Uterus (tissue), 3 donors: ENCODE measurements at regions not wholly inside any gene's neighbourhood (a gene's known extent, or its start where the extent isn't known, plus 50 kb on each side); places are given as distances from the start of the nearest gene placed in this dataset.

Experiments
- DNase-seq, 2 donors: peaks; one replicate each; pipeline ENCODE4 v3.0.0-alpha.2; 2019 to 2020
- H3K27ac ChIP-seq, 2 donors: fragments of 200-600 bp; sonication (generic); 1 replicate in 1 of 2; 2 replicates in 1 of 2; pipeline ENCODE4 v1.5.1; 2016 to 2018
- H3K27me3 ChIP-seq, 2 donors: fragments of 200-600 bp; sonication (generic); one replicate each; pipeline ENCODE4 v1.5.1; 2018 to 2019; ENCODE audit warnings: control low read depth in 1 of 2
- H3K36me3 ChIP-seq, 2 donors: fragments of 200-600 bp; sonication (generic); one replicate each; pipeline ENCODE4 v1.5.1; 2019; ENCODE audit warnings: control low read depth in 1 of 2
- H3K4me1 ChIP-seq, 2 donors: fragments of 200-600 bp; sonication (generic); one replicate each; pipeline ENCODE4 v1.5.1; 2018 to 2019; ENCODE audit warnings: control low read depth in 1 of 2
- H3K4me3 ChIP-seq, 2 donors: fragments of 200-600 bp; sonication (generic); 1 replicate in 1 of 2; 2 replicates in 1 of 2; pipeline ENCODE4 v1.5.1; 2018 to 2019; ENCODE audit warnings: mild to moderate bottlenecking in 1 of 2
- H3K9me3 ChIP-seq, 2 donors: fragments of 200-600 bp; sonication (generic); one replicate each; pipeline ENCODE4 v1.5.1; 2019; ENCODE audit warnings: control low read depth in 1 of 2
- CTCF ChIP-seq, 4 experiments: fragments of 200-600 bp in 2 of 4; fragments of 450-650 bp in 2 of 4; sonication (generic) in 2 of 4; IDR thresholded peaks; one replicate each; pipeline ENCODE4 v1.5.1; 2016 to 2019; ENCODE audit warnings: antibody characterized with exemption in 4 of 4, mild to moderate bottlenecking in 2 of 4, moderate library complexity in 1 of 4
- POLR2A ChIP-seq, 2 donors: fragments of 450-650 bp; IDR thresholded peaks; one replicate each; pipeline ENCODE4 v1.6.1; 2016; ENCODE audit warnings: antibody characterized with exemption in 2 of 2, mild to moderate bottlenecking in 1 of 2, moderate library complexity in 1 of 2
- intact Hi-C: fragments of 100-400 bp; cut with DNase I; formaldehyde crosslinking; loops from one replicate; pipeline ENCODE4 v1.15.1; 2023; ENCODE audit warnings: low total_unique reads
- donor health status: DM: yes; HTN: yes; CAD: no.

GRCh38 chr18:47343291-47343690 lies 91.8 kb upstream of the SKOR2 start:
- Histone ChIP-seq H3K4me3 (no peak overlapping the region), H3K9me3 (no peaks in the 10 kb centered on the region), H3K36me3 (no peaks in the 10 kb centered on the region), H3K27ac (no peak overlapping the region), H3K4me1 (no peaks in the 10 kb centered on the region), H3K27me3 (no peaks in the 10 kb centered on the region)
- no peak for DNase-seq
- intact Hi-C loops, result no loop called here
- TF ChIP-seq POLR2A (IDR thresholded peaks at IDR 0.05), result no peak
- no peak for TF ChIP-seq CTCF (IDR thresholded peaks at IDR 0.05)

- no peak for TF ChIP-seq CTCF (IDR thresholded peaks at IDR 0.05)
- no peak for TF ChIP-seq POLR2A (IDR thresholded peaks at IDR 0.05)
Observed at GRCh38 chr18:47342566-47342965, 91.1 kb upstream of the SKOR2 start.

GRCh38 chr18:47341678-47342077 lies 90.2 kb upstream of the SKOR2 start:
- H3K36me3 ChIP-seq, result no peaks in the 10 kb centered on the region
- no peak overlapping the region for H3K27ac ChIP-seq
- intact Hi-C loops, result no loop called here
- no peak for TF ChIP-seq POLR2A (IDR thresholded peaks at IDR 0.05)
- TF ChIP-seq CTCF (IDR thresholded peaks at IDR 0.05), result no peak
- DNase-seq, result no peak
- no peaks in the 10 kb centered on the region for H3K9me3 ChIP-seq
- no peaks in the 10 kb centered on the region for H3K4me1 ChIP-seq
- H3K27me3 ChIP-seq, result no peaks in the 10 kb centered on the region
- H3K4me3 ChIP-seq, result no peak overlapping the region

More at GRCh38 chr18:47342566-47342965, 91.1 kb upstream of the SKOR2 start:
- no peak overlapping the region for H3K27ac ChIP-seq
- no peaks in the 10 kb centered on the region for H3K4me1 ChIP-seq
- no peaks in the 10 kb centered on the region for H3K27me3 ChIP-seq
- intact Hi-C loops, result no loop called here
- no peaks in the 10 kb centered on the region for H3K9me3 ChIP-seq
- H3K36me3 ChIP-seq, result no peaks in the 10 kb centered on the region
- no peak overlapping the region for H3K4me3 ChIP-seq
- no peak for DNase-seq

GRCh38 chr18:47334966-47335365 lies 83.5 kb upstream of the SKOR2 start:
- Histone ChIP-seq H3K4me3 (no peak overlapping the region), H3K36me3 (no peaks in the 10 kb centered on the region), H3K27me3 (no peaks in the 10 kb centered on the region), H3K27ac (no peak overlapping the region), H3K9me3 (no peaks in the 10 kb centered on the region), H3K4me1 (no peaks in the 10 kb centered on the region)
- no peak for DNase-seq
- intact Hi-C loops, result no loop called here
- TF ChIP-seq POLR2A (IDR thresholded peaks at IDR 0.05) (no peak), CTCF (IDR thresholded peaks at IDR 0.05) (no peak)

GRCh38 chr18:47333926-47334635 lies 82.6 kb upstream of the SKOR2 start:
- no peaks in the 10 kb centered on the region for H3K27me3 ChIP-seq
- H3K36me3 ChIP-seq, result no peaks in the 10 kb centered on the region
- no peak overlapping the region for H3K27ac ChIP-seq
- intact Hi-C loops, result no loop called here
- no peak overlapping the region for H3K4me3 ChIP-seq
- no peaks in the 10 kb centered on the region for H3K4me1 ChIP-seq
- DNase-seq, result no peak
- TF ChIP-seq CTCF (IDR thresholded peaks at IDR 0.05) (no peak), POLR2A (IDR thresholded peaks at IDR 0.05) (no peak)
- H3K9me3 ChIP-seq, result no peaks in the 10 kb centered on the region
